Muscle layer of duodenum (tissue), 2 donors: ENCODE measurements at regions not wholly inside any gene's neighbourhood (a gene's known extent, or its start where the extent isn't known, plus 50 kb on each side); places are given as distances from the start of the nearest gene placed in this dataset.
A peak's percentile ranks its signal among the peaks of the same experiment; 100 is the strongest.

Experiments used
- H3K27ac ChIP-seq: one replicate; pipeline ENCODE4 v1.7.0; 2013; ENCODE audit warnings: mild to moderate bottlenecking, low read length
- H3K27me3 ChIP-seq: one replicate; pipeline ENCODE4 v1.7.0; 2013; ENCODE audit warnings: low read depth, mild to moderate bottlenecking, control low read depth, low read length
- H3K36me3 ChIP-seq, 2 donors: one replicate each; pipeline ENCODE4 v1.7.0; 2013; ENCODE audit warnings: low read length in 2 of 2, control low read depth in 1 of 2, mild to moderate bottlenecking in 1 of 2; ENCODE audit not compliant: insufficient read depth in 2 of 2, control insufficient read depth in 1 of 2
- H3K4me1 ChIP-seq, 2 donors: one replicate each; pipeline ENCODE4 v1.7.0; 2013; ENCODE audit warnings: low read length in 2 of 2, mild to moderate bottlenecking in 2 of 2, control low read depth in 1 of 2, moderate library complexity in 1 of 2; ENCODE audit not compliant: insufficient read depth in 2 of 2, control insufficient read depth in 1 of 2
- H3K4me3 ChIP-seq, 2 donors: one replicate each; pipeline ENCODE4 v1.7.0; 2013; ENCODE audit warnings: low read length in 2 of 2, low read depth in 1 of 2, mild to moderate bottlenecking in 1 of 2
- H3K9me3 ChIP-seq, 2 donors: one replicate each; pipeline ENCODE4 v1.7.0; 2013; ENCODE audit warnings: low read length in 2 of 2, control low read depth in 1 of 2, mild to moderate bottlenecking in 1 of 2; ENCODE audit not compliant: control insufficient read depth in 1 of 2
- donor health status: healthy.

DNA sequence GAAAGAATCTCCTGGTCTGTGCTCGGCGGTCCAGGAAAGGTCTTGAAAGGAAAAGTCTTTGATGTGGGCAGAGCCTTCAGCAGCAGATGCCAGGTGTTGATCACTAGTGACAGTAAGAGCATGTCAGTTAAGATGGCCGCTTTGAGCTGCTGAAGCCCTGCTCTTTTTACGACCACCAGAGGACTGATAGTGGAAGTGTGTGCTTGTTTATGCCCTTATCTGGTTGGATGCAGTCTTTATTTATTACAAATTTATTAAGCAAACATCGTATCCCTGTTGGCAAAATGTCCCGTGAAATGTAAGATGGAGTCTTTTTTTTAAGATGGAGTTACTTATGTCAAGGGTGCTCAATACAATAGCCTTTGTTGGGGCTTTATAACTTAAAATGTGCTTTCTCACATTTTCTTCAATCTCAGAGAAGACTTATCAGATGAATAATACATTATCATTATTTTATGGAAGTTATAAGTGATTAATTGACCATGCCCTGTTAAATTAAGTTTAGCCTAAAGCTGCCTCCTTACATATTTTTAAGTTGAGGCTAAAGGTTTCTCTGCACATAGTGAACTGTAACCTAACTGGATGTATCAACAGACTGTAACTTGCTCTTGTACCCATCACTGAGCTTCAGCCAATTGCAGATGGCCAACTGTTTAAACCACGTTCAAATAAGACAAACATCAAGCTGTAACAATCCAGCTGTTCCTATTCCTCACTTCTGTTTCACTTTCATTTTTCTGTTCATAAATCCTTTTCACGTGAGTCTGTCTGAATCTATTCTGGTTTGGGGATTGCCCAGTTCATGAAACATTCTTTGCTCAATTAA lies 97.4 kb upstream of the PIK3CG start:
- Histone ChIP-seq H3K27ac (peak overlapping the region; percentile 71), H3K4me3 (peak overlapping the region in 1 of 2 donors; percentile 2)

DNA sequence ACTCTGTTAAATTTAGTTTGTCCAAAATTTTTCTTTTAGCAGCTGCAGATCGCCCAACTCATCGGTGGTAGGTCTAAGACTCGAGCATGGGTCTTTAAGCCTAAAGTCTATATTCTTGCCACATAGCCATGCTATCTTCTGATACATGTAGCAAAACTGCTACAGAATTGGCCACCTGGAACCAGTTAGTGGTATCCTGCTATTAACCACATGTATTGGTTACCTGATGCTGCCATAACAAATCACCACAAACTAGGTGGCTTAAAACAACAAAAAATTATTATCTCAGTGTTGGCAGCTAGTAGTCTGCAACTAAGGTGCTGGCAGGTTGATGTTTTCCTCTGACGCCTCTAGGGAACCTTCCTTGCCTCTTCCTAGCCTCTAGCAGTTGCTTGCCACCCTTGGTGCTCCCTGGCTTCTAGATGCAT lies 96.7 kb upstream of the PIK3CG start:
- Histone ChIP-seq H3K27me3 (no peaks in the 10 kb centered on the region), H3K27ac (peak overlapping the region; percentile 71), H3K4me1 (peaks cover 0 to 6% of the 10 kb centered on the region in 2 donors), H3K4me3 (peak overlapping the region in 1 of 2 donors; percentile 2), H3K36me3 (no peaks in the 10 kb centered on the region), H3K9me3 (no peaks in the 10 kb centered on the region)

More for the DNA sequence above, 97.4 kb upstream of the PIK3CG start:
- Histone ChIP-seq H3K4me1 (peaks cover 0 to 6% of the 10 kb centered on the region in 2 donors), H3K27me3 (no peaks in the 10 kb centered on the region), H3K36me3 (no peaks in the 10 kb centered on the region), H3K9me3 (no peaks in the 10 kb centered on the region)

DNA sequence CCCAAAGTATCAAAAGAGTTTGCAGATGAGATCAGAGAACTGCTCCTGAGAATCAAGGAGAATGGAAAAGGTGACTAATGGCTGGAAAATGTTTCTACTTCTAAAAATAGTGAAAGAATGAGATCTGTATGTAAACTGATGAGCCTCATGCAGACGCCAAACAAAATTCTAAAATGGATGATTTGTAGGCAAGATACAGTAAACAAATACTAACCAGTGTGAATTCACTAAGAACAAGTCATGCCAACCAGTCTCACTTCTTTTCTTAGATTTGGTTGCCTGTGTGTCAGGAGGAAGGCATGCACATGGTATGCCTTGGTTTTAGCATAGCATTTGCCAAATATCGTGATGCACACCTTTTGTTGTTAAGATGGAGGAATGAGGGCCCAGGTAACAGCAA lies 94.9 kb upstream of the PIK3CG start:
- Histone ChIP-seq H3K4me1 (peaks cover 0 to 6% of the 10 kb centered on the region in 2 donors), H3K27me3 (no peaks in the 10 kb centered on the region), H3K36me3 (no peaks in the 10 kb centered on the region), H3K27ac (no peak overlapping the region), H3K4me3 (no peak overlapping the region), H3K9me3 (no peaks in the 10 kb centered on the region)

DNA sequence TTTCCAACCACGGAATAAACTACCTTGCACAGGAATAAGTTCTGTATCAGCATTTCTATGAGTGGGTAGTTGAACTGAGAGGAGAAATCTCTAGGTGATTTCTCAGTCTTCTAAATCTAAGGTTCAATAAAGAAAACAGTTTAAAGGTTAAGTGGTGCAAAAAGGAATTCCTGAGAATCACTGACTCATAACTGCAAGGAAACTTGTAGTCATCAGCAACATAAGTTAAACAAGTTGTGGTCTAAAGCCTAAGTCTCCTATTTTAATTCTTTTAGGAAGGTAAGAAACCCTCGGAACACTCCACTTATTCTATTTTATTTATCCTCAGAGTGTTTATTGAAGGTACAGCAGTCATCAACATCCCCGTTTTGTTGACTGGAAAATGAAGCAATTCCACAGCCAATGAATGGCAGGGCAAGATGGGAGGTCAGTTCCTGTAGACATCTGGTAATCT lies 92.4 kb upstream of the PIK3CG start:
- no peak overlapping the region for H3K27ac ChIP-seq
- H3K4me3 ChIP-seq = no peak overlapping the region
- no peaks in the 10 kb centered on the region for H3K9me3 ChIP-seq
- no peaks in the 10 kb centered on the region for H3K27me3 ChIP-seq
- peaks cover 0 to 3% of the 10 kb centered on the region in 2 donors for H3K4me1 ChIP-seq
- no peaks in the 10 kb centered on the region for H3K36me3 ChIP-seq

DNA sequence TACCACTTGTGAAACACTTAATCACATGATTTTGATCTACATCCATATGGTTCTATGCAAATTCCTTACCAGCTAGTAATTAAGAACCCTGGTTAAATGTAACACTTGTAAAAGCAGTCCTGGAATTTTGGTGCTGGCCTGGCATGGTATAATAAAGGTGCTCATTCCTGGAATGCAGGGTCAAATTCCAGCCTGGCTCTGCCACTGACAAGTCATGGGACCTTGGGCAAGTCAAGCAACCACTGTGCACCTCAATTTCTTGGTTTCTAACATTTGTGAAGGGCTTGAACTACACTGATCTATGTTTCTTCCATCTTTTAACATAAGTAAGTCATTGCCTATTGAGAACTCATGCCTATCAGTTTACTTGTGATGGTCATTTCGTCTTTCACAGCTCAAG lies 91.9 kb upstream of the PIK3CG start:
- H3K27me3 ChIP-seq = no peaks in the 10 kb centered on the region
- H3K9me3 ChIP-seq = no peaks in the 10 kb centered on the region
- H3K27ac ChIP-seq = no peak overlapping the region
- H3K4me3 ChIP-seq = no peak overlapping the region
- H3K36me3 ChIP-seq = no peaks in the 10 kb centered on the region
- no peaks in the 10 kb centered on the region for H3K4me1 ChIP-seq

DNA sequence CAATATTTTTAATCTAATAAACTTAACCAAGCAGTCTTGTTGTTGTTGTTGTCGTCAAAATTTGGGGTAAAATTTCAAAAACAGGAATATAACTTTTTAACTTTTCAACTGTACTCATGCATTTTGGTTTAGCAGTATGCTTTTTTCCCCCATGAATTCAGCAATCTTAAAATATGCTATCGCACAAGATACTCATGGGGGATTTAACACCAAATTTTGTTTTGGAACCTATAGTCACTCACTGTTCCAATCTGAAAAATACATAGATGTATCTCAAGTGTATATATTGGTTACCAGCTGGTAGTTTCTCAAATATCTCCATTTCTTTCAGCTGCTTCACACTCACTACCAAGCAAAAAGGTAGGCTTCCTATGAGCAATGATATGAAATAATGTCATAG lies 91.4 kb upstream of the PIK3CG start:
- no peaks in the 10 kb centered on the region for H3K4me1 ChIP-seq
- no peaks in the 10 kb centered on the region for H3K27me3 ChIP-seq
- no peak overlapping the region for H3K4me3 ChIP-seq
- H3K27ac ChIP-seq = no peak overlapping the region
- no peaks in the 10 kb centered on the region for H3K9me3 ChIP-seq
- no peaks in the 10 kb centered on the region for H3K36me3 ChIP-seq

DNA sequence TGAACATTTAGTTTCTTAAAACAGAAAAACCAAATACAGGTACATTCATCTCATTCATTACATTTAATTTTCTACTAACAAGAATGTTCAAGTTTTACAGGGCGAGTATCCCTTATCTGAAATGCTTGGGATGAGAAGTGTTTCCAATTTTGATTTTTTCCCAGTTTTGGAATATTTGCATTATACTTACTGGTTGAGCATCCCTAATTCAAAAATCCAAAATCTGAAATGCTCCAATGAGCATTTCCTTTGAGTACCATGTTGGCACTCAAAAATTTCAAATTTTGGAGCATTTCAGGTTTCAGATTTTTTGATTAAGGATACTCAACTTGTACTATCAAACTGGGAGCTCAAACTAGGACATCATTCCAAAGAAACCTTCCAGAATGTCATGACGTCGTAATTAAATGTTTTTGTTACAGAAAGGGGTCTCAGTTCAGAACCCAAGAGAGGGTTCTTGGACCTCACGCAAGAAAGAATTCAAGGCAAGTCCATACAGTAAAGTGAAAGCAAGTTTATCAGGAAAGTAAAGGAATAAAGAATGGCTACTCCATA lies 90.8 kb upstream of the PIK3CG start:
- Histone ChIP-seq H3K4me1 (no peaks in the 10 kb centered on the region), H3K27me3 (no peaks in the 10 kb centered on the region), H3K27ac (no peak overlapping the region), H3K9me3 (no peaks in the 10 kb centered on the region), H3K36me3 (no peaks in the 10 kb centered on the region), H3K4me3 (no peak overlapping the region)

DNA sequence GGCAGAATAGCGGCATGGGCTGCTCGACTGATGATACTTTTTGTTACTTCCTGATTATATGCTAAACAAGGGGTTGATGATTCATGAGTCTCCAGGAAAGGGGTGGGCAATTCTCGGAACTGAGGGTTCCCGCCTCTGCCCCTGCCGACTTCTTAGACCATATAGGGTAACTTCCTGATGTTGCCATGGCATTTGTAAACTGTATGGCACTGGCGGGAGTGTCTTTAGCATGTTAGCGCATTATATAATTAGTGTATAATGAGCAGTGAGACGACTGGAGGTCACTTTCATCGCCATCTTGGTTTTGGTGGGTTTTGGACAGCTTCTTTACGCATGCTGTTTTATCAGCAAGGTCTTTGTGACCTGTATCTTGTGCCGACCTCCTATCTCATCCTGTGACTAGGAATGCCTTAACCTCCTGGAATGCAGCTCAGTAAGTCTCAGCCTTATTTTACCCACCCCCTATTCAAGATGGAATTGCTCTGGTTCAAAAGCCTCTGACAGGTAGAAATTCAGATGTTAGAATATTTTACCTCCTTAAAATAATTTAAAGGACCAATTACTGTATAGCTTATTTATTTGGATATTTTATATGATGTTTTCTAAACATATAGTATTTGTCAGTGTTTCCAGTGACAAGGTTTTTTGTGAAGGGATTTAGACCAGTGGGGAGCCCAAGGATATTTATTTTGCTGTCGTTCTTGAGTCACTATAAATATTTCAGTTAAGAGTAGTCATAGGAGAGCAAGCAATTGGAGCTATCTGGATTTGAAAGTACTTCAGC lies 90.1 kb upstream of the PIK3CG start:
- no peaks in the 10 kb centered on the region for H3K9me3 ChIP-seq
- no peaks in the 10 kb centered on the region for H3K36me3 ChIP-seq
- H3K4me1 ChIP-seq = no peaks in the 10 kb centered on the region
- no peak overlapping the region for H3K4me3 ChIP-seq
- H3K27ac ChIP-seq = no peak overlapping the region
- H3K27me3 ChIP-seq = no peaks in the 10 kb centered on the region

DNA sequence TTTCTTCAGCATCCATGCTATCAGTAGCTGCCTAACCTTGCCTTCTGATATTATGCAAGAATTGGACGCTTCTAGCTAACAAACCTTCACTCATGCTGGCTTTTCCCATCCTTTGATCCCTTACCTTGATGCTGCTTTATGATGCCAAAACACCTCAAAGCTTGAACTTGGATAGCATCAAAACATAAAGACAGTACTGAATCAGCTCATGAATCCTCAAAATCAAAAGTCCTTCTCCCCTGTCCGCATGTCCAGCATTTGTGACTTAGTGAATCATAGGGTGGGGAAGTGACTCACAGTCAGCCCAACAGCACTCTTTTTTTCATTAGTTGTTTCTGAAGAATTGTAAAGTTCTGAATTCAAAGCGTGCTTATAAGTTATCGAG lies 89.5 kb upstream of the PIK3CG start:
- Histone ChIP-seq H3K36me3 (no peaks in the 10 kb centered on the region), H3K27me3 (no peaks in the 10 kb centered on the region), H3K27ac (no peak overlapping the region), H3K4me3 (no peak overlapping the region), H3K9me3 (no peaks in the 10 kb centered on the region), H3K4me1 (no peaks in the 10 kb centered on the region)

DNA sequence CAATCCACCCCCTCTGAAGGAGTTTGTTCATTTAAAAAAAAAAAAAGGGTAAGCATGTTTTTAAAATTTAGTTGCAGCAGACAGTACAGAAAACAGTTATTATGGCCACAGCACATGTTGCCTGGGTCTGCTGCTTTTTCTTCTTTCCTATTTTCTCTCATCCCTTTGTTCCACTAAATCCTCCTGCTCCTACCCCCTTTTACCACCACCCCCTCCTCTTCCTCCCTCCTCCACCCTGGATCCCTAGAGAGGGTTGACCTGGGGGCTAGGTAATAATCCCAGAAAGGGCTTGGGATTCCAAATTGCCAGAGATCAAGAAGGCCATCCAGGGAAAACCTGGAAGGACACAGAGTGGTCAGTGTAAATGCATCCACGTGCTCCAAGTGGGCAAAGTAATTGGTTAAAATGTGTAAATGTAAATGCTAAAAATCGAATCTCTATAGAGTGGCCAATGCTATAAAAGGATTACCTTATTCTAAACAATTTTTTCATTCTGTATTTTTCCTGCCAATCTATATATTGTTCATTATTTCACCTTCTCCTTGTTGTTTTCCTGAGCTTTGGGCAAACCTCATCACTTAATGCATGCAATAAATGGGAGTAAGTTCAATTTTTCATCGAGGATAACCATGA lies 89.0 kb upstream of the PIK3CG start:
- Histone ChIP-seq H3K36me3 (no peaks in the 10 kb centered on the region), H3K4me1 (no peaks in the 10 kb centered on the region), H3K27ac (no peak overlapping the region), H3K27me3 (no peaks in the 10 kb centered on the region), H3K4me3 (no peak overlapping the region), H3K9me3 (no peaks in the 10 kb centered on the region)
